ENCODE measurements at regions not wholly inside any gene's neighbourhood (a gene's known extent, or its start where the extent isn't known, plus 50 kb on each side); places are given as distances from the start of the nearest gene placed in this dataset.
"Not testable (repeated sequence)": the region's sequence is repeated elsewhere in the genome, so short reads cannot be mapped to it uniquely, and the experiment has no call there.

GRCh38 chr3:197430502-197430901 lies 125.3 kb downstream of the BDH1 start:
- DNase-seq = no peak

- DNase-seq = no peak
These were observed 126.8 kb downstream of the BDH1 start for GRCh38 chr3:197428952-197429351.

- peak; percentile 75 for DNase-seq
These were observed 127.5 kb downstream of the BDH1 start for GRCh38 chr3:197428117-197428801.

GRCh38 chr3:197427021-197427420 lies 128.6 kb upstream of the DLG1 start:
- peak; percentile 20 for DNase-seq

- peak; percentile 87 for DNase-seq
These were observed 127.7 kb upstream of the DLG1 start for GRCh38 chr3:197426121-197426566.

GRCh38 chr3:197425485-197426120 lies 127.2 kb upstream of the DLG1 start:
- DNase-seq = no peak

GRCh38 chr3:197424674-197425484 lies 126.5 kb upstream of the DLG1 start:
- DNase-seq = no peak

GRCh38 chr3:197424266-197424665 lies 125.9 kb upstream of the DLG1 start:
- DNase-seq = no peak

- no peak for DNase-seq
These were observed 125.0 kb upstream of the DLG1 start for GRCh38 chr3:197423376-197423775.

- DNase-seq = no peak
These were observed 124.1 kb upstream of the DLG1 start for GRCh38 chr3:197422506-197422905.

- no peak for DNase-seq
These were observed 122.6 kb upstream of the DLG1 start for GRCh38 chr3:197421021-197421420.

GRCh38 chr3:197420566-197420965 lies 122.2 kb upstream of the DLG1 start:
- no peak for DNase-seq

- peak; percentile 34 for DNase-seq
These were observed 121.7 kb upstream of the DLG1 start for GRCh38 chr3:197420115-197420514.

- DNase-seq = no peak
These were observed 121.3 kb upstream of the DLG1 start for GRCh38 chr3:197419696-197420095.

GRCh38 chr3:197417911-197418618 lies 119.7 kb upstream of the DLG1 start:
- peak; percentile 16 for DNase-seq

GRCh38 chr3:197417441-197417840 lies 119.0 kb upstream of the DLG1 start:
- peak; percentile 43 for DNase-seq

GRCh38 chr3:197411899-197412298 lies 113.5 kb upstream of the DLG1 start:
- not testable (repeated sequence) for DNase-seq

GRCh38 chr3:197410170-197410569 lies 111.8 kb upstream of the DLG1 start:
- not testable (repeated sequence) for DNase-seq

GRCh38 chr3:197408177-197408957 lies 110.0 kb upstream of the DLG1 start:
- peak; percentile 33 for DNase-seq

- DNase-seq = no peak
These were observed 109.1 kb upstream of the DLG1 start for GRCh38 chr3:197407526-197407925.

GRCh38 chr3:197407053-197407452 lies 108.6 kb upstream of the DLG1 start:
- no peak for DNase-seq

GRCh38 chr3:197406266-197406665 lies 107.9 kb upstream of the DLG1 start:
- no peak for DNase-seq

Data from fibroblast of skin of right biceps (primary cell).